H9 (cell line): ENCODE measurements at regions not wholly inside any gene's neighbourhood (a gene's known extent, or its start where the extent isn't known, plus 50 kb on each side); places are given as distances from the start of the nearest gene placed in this dataset.

Source experiments
- DNase-seq: peaks from one replicate; pipeline ENCODE4 v3.0.0-alpha.2; 2017
- H2AFZ ChIP-seq: one replicate; pipeline ENCODE4 v1.6.1; 2013; ENCODE audit warnings: mild to moderate bottlenecking, low read length, control low read depth, moderate library complexity
- H2AK5ac ChIP-seq: 2 replicates; pipeline ENCODE4 v1.6.1; 2013; ENCODE audit warnings: low read length, control low read depth, mixed read lengths; ENCODE audit not compliant: insufficient read length
- H2BK120ac ChIP-seq: one replicate; pipeline ENCODE4 v1.6.1; 2013; ENCODE audit warnings: low read depth, mild to moderate bottlenecking, low read length, control low read depth, inconsistent platforms; ENCODE audit not compliant: poor library complexity, severe bottlenecking
- H2BK12ac ChIP-seq: 2 replicates; pipeline ENCODE4 v1.6.1; 2013; ENCODE audit warnings: low read length, control low read depth, mixed read lengths, low read depth; ENCODE audit not compliant: insufficient read length
- H2BK15ac ChIP-seq: 2 replicates; pipeline ENCODE4 v1.6.1; 2013; ENCODE audit warnings: low read depth, low read length, control low read depth
- H2BK20ac ChIP-seq: one replicate; pipeline ENCODE4 v1.6.1; 2013; ENCODE audit warnings: low read depth, mild to moderate bottlenecking, low read length, control low read depth, inconsistent platforms; ENCODE audit not compliant: poor library complexity, severe bottlenecking
- H2BK5ac ChIP-seq: 2 replicates; pipeline ENCODE4 v1.6.1; 2013; ENCODE audit warnings: low read length, control low read depth, mixed read lengths; ENCODE audit not compliant: insufficient read length
- H3K14ac ChIP-seq: 2 replicates; pipeline ENCODE4 v1.6.1; 2013; ENCODE audit warnings: low read length, control low read depth; ENCODE audit not compliant: insufficient read depth
- H3K18ac ChIP-seq: 2 replicates; pipeline ENCODE4 v1.6.1; 2013; ENCODE audit warnings: low read depth, mild to moderate bottlenecking, mixed read lengths, low read length, control low read depth; ENCODE audit not compliant: insufficient read length
- H3K23ac ChIP-seq: 2 replicates; pipeline ENCODE4 v1.6.1; 2013; ENCODE audit warnings: low read length, control low read depth, mixed read lengths, low read depth; ENCODE audit not compliant: insufficient read length
- H3K23me2 ChIP-seq: 2 replicates; pipeline ENCODE4 v1.6.1; 2013; ENCODE audit warnings: low read depth, mild to moderate bottlenecking, mixed read lengths, low read length, control low read depth; ENCODE audit not compliant: insufficient read length, poor library complexity, severe bottlenecking
- H3K27ac ChIP-seq: 2 replicates; pipeline ENCODE4 v1.5.1; 2013; ENCODE audit warnings: low read length, control low read depth, mixed read lengths, low read depth; ENCODE audit not compliant: insufficient read length
- H3K27me3 ChIP-seq: 2 replicates; pipeline ENCODE4 v1.6.1; 2013; ENCODE audit warnings: low read length, control low read depth, inconsistent platforms; ENCODE audit not compliant: insufficient read depth
- H3K4ac ChIP-seq: 2 replicates; pipeline ENCODE4 v1.6.1; 2013; ENCODE audit warnings: low read depth, mild to moderate bottlenecking, control low read depth, inconsistent platforms, low read length, moderate library complexity
- H3K4me1 ChIP-seq: 2 replicates; pipeline ENCODE4 v1.6.1; 2013; ENCODE audit warnings: low read length, control low read depth, inconsistent platforms; ENCODE audit not compliant: insufficient read depth
- H3K4me2 ChIP-seq: 2 replicates; pipeline ENCODE4 v1.6.1; 2013; ENCODE audit warnings: low read length, control low read depth, mixed read lengths; ENCODE audit not compliant: insufficient read length, insufficient read depth
- H3K56ac ChIP-seq: 2 replicates; pipeline ENCODE4 v1.6.1; 2013; ENCODE audit warnings: low read depth, mild to moderate bottlenecking, mixed read lengths, low read length, control low read depth; ENCODE audit not compliant: insufficient read length
- H3K79me1 ChIP-seq: 2 replicates; pipeline ENCODE4 v1.6.1; 2013; ENCODE audit warnings: low read depth, mild to moderate bottlenecking, moderate library complexity, low read length, control low read depth, inconsistent platforms; ENCODE audit not compliant: insufficient read depth, poor library complexity, severe bottlenecking
- H3K79me2 ChIP-seq: 2 replicates; pipeline ENCODE4 v1.6.1; 2013; ENCODE audit warnings: low read length, control low read depth, inconsistent platforms; ENCODE audit not compliant: insufficient read depth
- H3K9ac ChIP-seq: 2 replicates; pipeline ENCODE4 v1.6.1; 2013; ENCODE audit warnings: low read length, control low read depth, mixed read lengths; ENCODE audit not compliant: insufficient read length; ENCODE audit errors: extremely low read depth
- H3K9me3 ChIP-seq: one replicate; pipeline ENCODE4 v1.6.1; 2013; ENCODE audit warnings: low read depth, low read length, inconsistent platforms; ENCODE audit not compliant: control insufficient read depth
- H3T11ph ChIP-seq: one replicate; pipeline ENCODE4 v1.6.1; 2013; ENCODE audit warnings: mild to moderate bottlenecking, low read length, control low read depth, inconsistent platforms
- H4K20me1 ChIP-seq: one replicate; pipeline ENCODE4 v1.6.1; 2013; ENCODE audit not compliant: control insufficient read depth, insufficient read length, insufficient read depth
- H4K5ac ChIP-seq: 2 replicates; pipeline ENCODE4 v1.6.1; 2013; ENCODE audit warnings: low read depth, mild to moderate bottlenecking, mixed read lengths, low read length, control low read depth; ENCODE audit not compliant: insufficient read length
- H4K8ac ChIP-seq: replicated peaks from 2 replicates; pipeline ENCODE4 v1.6.1; 2013; ENCODE audit warnings: low read length, control low read depth, mixed read lengths, low read depth; ENCODE audit not compliant: insufficient read length
- H4K91ac ChIP-seq: 2 replicates; pipeline ENCODE4 v1.6.1; 2013; ENCODE audit warnings: low read depth, mild to moderate bottlenecking, moderate library complexity, mixed read lengths, low read length, control low read depth; ENCODE audit not compliant: insufficient read length
- H3K27ac Mint-ChIP-seq, 3 experiments: 2 replicates in 2 of 3; 3 replicates in 1 of 3; pipeline ENCODE4 v1.8.0; 2020 to 2021; ENCODE audit warnings: mixed read lengths in 3 of 3, mild to moderate bottlenecking in 1 of 3, moderate library complexity in 1 of 3
- H3K27me3 Mint-ChIP-seq: 2 replicates; pipeline ENCODE4 v1.8.0; 2021; ENCODE audit warnings: low read depth, mild to moderate bottlenecking, moderate library complexity, mixed read lengths
- H3K36me3 Mint-ChIP-seq, 3 experiments: 2 replicates in 2 of 3; 3 replicates in 1 of 3; pipeline ENCODE4 v1.8.0; 2020 to 2021; ENCODE audit warnings: low read depth in 3 of 3, mixed read lengths in 3 of 3; ENCODE audit not compliant: insufficient read depth in 1 of 3
- H3K4me1 Mint-ChIP-seq, 2 experiments: 2 replicates each; pipeline ENCODE4 v1.8.0; 2020; ENCODE audit warnings: mixed read lengths in 2 of 2
- H3K4me3 Mint-ChIP-seq, 2 experiments: 2 replicates in 1 of 2; 3 replicates in 1 of 2; pipeline ENCODE4 v1.8.0; 2020 to 2021; ENCODE audit warnings: mild to moderate bottlenecking in 2 of 2, mixed read lengths in 2 of 2, moderate library complexity in 1 of 2
- H3K9me3 Mint-ChIP-seq, 2 experiments: 2 replicates in 1 of 2; 3 replicates in 1 of 2; pipeline ENCODE4 v1.8.0; 2020; ENCODE audit warnings: mild to moderate bottlenecking in 2 of 2, mixed read lengths in 2 of 2, moderate library complexity in 1 of 2
- WGBS: extraction: QIAGEN DNeasy Blood & Tissue Kit; methylation state at CpG from one replicate; pipeline ENCODE4 v1.1.7; 2013; ENCODE audit warnings: missing lambda C conversion rate, low lambda C conversion rate, mixed read lengths; ENCODE audit not compliant: insufficient read length; ENCODE audit errors: extremely low coverage; 5-methylcytosine and 5-hydroxymethylcytosine counted together
- TF ChIP-seq, protein P1 (sequence below): fragments of 200-600 bp; sonication (generic); conservative IDR thresholded peaks from 3 replicates; pipeline ENCODE4 v1.8.0; 2021; ENCODE audit warnings: antibody characterized with exemption, mild to moderate bottlenecking

DNA sequence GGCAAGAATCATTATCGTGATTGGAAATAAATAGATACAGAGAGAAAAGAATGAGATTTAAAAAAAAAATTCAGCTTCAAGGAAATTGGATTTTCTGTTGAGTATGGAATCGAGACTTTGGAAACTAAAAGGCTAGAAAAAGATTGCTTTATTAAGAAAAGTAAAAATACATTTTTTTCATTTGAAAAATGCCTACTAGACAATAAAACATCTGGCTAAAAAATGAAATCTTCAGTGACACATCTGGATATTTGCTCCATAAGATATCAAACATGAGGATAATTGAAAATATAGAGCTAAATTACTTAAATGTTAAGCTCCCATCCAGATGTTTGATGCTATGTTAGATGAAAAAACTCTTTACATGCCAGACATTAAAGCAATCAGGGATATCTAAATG lies 879.5 kb downstream of the TSN start:
- H3K79me2 ChIP-seq = no peaks in the 10 kb centered on the region
- H3T11ph ChIP-seq = no peak overlapping the region

More for the DNA sequence above, 879.5 kb downstream of the TSN start:
- no peak overlapping the region for H3K4ac ChIP-seq
- Mint-ChIP-seq H3K27me3 (no peaks in the 10 kb centered on the region), H3K4me1 (0 out of 4 replicates have a peak, but pooled peaks cover 0 to 2% of the 10 kb centered on the region in 2 experiments), H3K27ac (no peak overlapping the region), H3K4me3 (no peak overlapping the region), H3K36me3 (no peaks in the 10 kb centered on the region; a peak in 1 of 7 replicates), H3K9me3 (no peaks in the 10 kb centered on the region)
- H3K27ac ChIP-seq = no peak overlapping the region
- H3K4me2 ChIP-seq = no peak overlapping the region
- WGBS = no CpG with 5 or more reads among the region's 2 CpGs
- H3K4me1 ChIP-seq = no peaks in the 10 kb centered on the region
- H3K18ac ChIP-seq = no peak overlapping the region
- H2AFZ ChIP-seq = no peak overlapping the region
- no peaks in the 10 kb centered on the region for H3K27me3 ChIP-seq
- H2BK15ac ChIP-seq = no peak overlapping the region
- H3K56ac ChIP-seq = no peak overlapping the region
- no peak overlapping the region for H4K8ac ChIP-seq
- no peak overlapping the region for H3K14ac ChIP-seq
- no peak overlapping the region for H2BK120ac ChIP-seq
- no peaks in the 10 kb centered on the region for H3K9me3 ChIP-seq
- H4K20me1 ChIP-seq = no peaks in the 10 kb centered on the region
- no peaks in the 10 kb centered on the region for H3K79me1 ChIP-seq
- no peak overlapping the region for H4K91ac ChIP-seq
- H3K9ac ChIP-seq = no peak overlapping the region
- H4K5ac ChIP-seq = no peak overlapping the region
- no peak for DNase-seq
- no peak overlapping the region for H2BK20ac ChIP-seq
- TF ChIP-seq, protein P1, sequence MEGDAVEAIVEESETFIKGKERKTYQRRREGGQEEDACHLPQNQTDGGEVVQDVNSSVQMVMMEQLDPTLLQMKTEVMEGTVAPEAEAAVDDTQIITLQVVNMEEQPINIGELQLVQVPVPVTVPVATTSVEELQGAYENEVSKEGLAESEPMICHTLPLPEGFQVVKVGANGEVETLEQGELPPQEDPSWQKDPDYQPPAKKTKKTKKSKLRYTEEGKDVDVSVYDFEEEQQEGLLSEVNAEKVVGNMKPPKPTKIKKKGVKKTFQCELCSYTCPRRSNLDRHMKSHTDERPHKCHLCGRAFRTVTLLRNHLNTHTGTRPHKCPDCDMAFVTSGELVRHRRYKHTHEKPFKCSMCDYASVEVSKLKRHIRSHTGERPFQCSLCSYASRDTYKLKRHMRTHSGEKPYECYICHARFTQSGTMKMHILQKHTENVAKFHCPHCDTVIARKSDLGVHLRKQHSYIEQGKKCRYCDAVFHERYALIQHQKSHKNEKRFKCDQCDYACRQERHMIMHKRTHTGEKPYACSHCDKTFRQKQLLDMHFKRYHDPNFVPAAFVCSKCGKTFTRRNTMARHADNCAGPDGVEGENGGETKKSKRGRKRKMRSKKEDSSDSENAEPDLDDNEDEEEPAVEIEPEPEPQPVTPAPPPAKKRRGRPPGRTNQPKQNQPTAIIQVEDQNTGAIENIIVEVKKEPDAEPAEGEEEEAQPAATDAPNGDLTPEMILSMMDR = no peak
- H3K23ac ChIP-seq = no peak overlapping the region
- no peak overlapping the region for H2AK5ac ChIP-seq
- no peak overlapping the region for H2BK5ac ChIP-seq
- no peak overlapping the region for H2BK12ac ChIP-seq
- H3K23me2 ChIP-seq = no peaks in the 10 kb centered on the region
